ENCODE measurements at regions not wholly inside any gene's neighbourhood (a gene's known extent, or its start where the extent isn't known, plus 50 kb on each side); places are given as distances from the start of the nearest gene placed in this dataset.

GRCh38 chr14:95014036-95014435 is 143.3 kb downstream of the DICER1 start:
- no peak for ATAC-seq
- TF ChIP-seq ZFP30 (CRISPR knock-in tag; IDR thresholded peaks at IDR 0.05) (no peak), ZFP3 (CRISPR knock-in tag; IDR thresholded peaks at IDR 0.05) (no peak), RARB (CRISPR knock-in tag; IDR thresholded peaks at IDR 0.05) (no peak), BACH2 (CRISPR knock-in tag; IDR thresholded peaks at IDR 0.05; ENCODE audit: borderline replicate concordance) (no peak), OSR1 (CRISPR knock-in tag; IDR thresholded peaks at IDR 0.05) (no peak), ESRRG (CRISPR knock-in tag; IDR thresholded peaks at IDR 0.05) (no peak), ZC3H10 (CRISPR knock-in tag; IDR thresholded peaks at IDR 0.05) (no peak), TSHZ2 (CRISPR knock-in tag; IDR thresholded peaks at IDR 0.05) (no peak), ISL1 (CRISPR knock-in tag; IDR thresholded peaks at IDR 0.05) (no peak), CSDC2 (CRISPR knock-in tag; IDR thresholded peaks at IDR 0.05) (no peak), TOX (CRISPR knock-in tag; IDR thresholded peaks at IDR 0.05; ENCODE audit: borderline replicate concordance) (no peak), TCF4 (CRISPR knock-in tag; IDR thresholded peaks at IDR 0.05; ENCODE audit: borderline replicate concordance) (no peak), GLIS3 (CRISPR knock-in tag; IDR thresholded peaks at IDR 0.05) (no peak)
- TF ChIP-seq, protein P1, sequence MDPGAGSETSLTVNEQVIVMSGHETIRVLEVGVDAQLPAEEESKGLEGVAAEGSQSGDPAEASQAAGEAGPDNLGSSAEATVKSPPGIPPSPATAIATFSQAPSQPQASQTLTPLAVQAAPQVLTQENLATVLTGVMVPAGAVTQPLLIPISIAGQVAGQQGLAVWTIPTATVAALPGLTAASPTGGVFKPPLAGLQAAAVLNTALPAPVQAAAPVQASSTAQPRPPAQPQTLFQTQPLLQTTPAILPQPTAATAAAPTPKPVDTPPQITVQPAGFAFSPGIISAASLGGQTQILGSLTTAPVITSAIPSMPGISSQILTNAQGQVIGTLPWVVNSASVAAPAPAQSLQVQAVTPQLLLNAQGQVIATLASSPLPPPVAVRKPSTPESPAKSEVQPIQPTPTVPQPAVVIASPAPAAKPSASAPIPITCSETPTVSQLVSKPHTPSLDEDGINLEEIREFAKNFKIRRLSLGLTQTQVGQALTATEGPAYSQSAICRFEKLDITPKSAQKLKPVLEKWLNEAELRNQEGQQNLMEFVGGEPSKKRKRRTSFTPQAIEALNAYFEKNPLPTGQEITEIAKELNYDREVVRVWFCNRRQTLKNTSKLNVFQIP (CRISPR knock-in tag; IDR thresholded peaks at IDR 0.05; ENCODE audit: borderline replicate concordance, low read depth): no peak
- TF ChIP-seq, protein P2, sequence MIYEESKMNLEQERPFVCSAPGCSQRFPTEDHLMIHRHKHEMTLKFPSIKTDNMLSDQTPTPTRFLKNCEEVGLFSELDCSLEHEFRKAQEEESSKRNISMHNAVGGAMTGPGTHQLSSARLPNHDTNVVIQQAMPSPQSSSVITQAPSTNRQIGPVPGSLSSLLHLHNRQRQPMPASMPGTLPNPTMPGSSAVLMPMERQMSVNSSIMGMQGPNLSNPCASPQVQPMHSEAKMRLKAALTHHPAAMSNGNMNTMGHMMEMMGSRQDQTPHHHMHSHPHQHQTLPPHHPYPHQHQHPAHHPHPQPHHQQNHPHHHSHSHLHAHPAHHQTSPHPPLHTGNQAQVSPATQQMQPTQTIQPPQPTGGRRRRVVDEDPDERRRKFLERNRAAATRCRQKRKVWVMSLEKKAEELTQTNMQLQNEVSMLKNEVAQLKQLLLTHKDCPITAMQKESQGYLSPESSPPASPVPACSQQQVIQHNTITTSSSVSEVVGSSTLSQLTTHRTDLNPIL (CRISPR knock-in tag; IDR thresholded peaks at IDR 0.05; ENCODE audit: low read depth): no peak
- TF ChIP-seq, protein P3, sequence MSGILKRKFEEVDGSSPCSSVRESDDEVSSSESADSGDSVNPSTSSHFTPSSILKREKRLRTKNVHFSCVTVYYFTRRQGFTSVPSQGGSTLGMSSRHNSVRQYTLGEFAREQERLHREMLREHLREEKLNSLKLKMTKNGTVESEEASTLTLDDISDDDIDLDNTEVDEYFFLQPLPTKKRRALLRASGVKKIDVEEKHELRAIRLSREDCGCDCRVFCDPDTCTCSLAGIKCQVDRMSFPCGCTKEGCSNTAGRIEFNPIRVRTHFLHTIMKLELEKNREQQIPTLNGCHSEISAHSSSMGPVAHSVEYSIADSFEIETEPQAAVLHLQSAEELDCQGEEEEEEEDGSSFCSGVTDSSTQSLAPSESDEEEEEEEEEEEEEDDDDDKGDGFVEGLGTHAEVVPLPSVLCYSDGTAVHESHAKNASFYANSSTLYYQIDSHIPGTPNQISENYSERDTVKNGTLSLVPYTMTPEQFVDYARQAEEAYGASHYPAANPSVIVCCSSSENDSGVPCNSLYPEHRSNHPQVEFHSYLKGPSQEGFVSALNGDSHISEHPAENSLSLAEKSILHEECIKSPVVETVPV (CRISPR knock-in tag; IDR thresholded peaks at IDR 0.05): no peak

DNA sequence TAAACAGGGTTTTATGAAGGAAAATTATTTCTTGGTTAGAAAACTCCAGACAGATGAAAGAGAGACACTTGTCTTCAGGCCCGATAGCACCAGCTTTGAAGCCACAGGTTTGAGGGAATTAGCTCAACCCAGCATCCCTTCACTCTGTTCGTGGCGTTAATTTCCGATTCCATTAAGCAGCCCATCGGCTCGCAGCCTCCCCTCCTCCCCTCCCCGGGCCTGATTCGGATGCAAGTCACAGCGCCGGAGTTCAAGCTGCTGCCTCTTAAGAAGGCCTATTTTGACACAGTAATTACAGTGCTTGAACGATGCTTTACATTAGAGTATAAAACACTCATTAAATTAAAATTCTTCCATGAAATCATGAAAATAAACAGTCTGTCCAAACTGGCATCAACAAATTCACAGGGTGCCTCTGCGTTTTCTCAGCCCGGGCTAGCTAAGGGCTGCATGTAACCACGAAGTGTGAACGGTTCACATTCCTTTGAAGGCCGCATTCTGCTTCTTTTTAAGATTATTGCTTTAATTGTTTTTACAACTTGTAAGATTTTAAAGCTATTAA is 145.8 kb downstream of the DICER1 start:
- TF ChIP-seq TSHZ2 (CRISPR knock-in tag; IDR thresholded peaks at IDR 0.05): no peak
- no peak for TF ChIP-seq OSR1 (CRISPR knock-in tag; IDR thresholded peaks at IDR 0.05)
- TF ChIP-seq, protein P1 (CRISPR knock-in tag; IDR thresholded peaks at IDR 0.05; ENCODE audit: borderline replicate concordance, low read depth): no peak
- TF ChIP-seq, protein P2 (CRISPR knock-in tag; IDR thresholded peaks at IDR 0.05; ENCODE audit: low read depth): no peak
- TF ChIP-seq GLIS3 (CRISPR knock-in tag; IDR thresholded peaks at IDR 0.05): no peak
- no peak for ATAC-seq
